Fibroblast of pulmonary artery (primary cell): ENCODE measurements at regions not wholly inside any gene's neighbourhood (a gene's known extent, or its start where the extent isn't known, plus 50 kb on each side); places are given as distances from the start of the nearest gene placed in this dataset.
A peak's percentile ranks its signal among the peaks of the same experiment; 100 is the strongest.

ENCODE experiments used
- DNase-seq: peaks from one replicate; pipeline ENCODE4 v3.0.0-alpha.2; 2010; ENCODE audit warnings: low read depth
- H3K4me3 ChIP-seq: replicated peaks from 2 replicates; pipeline ENCODE4 v1.5.1; 2011; ENCODE audit warnings: low read depth, mild to moderate bottlenecking, control low read depth, low read length, moderate library complexity
- CTCF ChIP-seq: IDR thresholded peaks from 2 replicates; pipeline ENCODE4 v1.5.1; 2011; ENCODE audit warnings: mild to moderate bottlenecking, control low read depth, low read length, inconsistent platforms; ENCODE audit errors: missing control alignments

- DNase-seq: no peak
- no peak for TF ChIP-seq CTCF
- no peak overlapping the region for H3K4me3 ChIP-seq
Measured at GRCh38 chr15:36495456-36495991, 83.9 kb upstream of the CDIN1 start.

- peak; percentile 31 for DNase-seq
- TF ChIP-seq CTCF: no peak
- peak overlapping the region; percentile 26 for H3K4me3 ChIP-seq
Measured at GRCh38 chr15:36497901-36498300, 81.5 kb upstream of the CDIN1 start.

- TF ChIP-seq CTCF: no peak
- peak overlapping the region; percentile 26 for H3K4me3 ChIP-seq
- DNase-seq: peak; percentile 28
Measured at GRCh38 chr15:36498401-36498800, 81.0 kb upstream of the CDIN1 start.

- no peak for TF ChIP-seq CTCF
- DNase-seq: no peak
- no peak overlapping the region for H3K4me3 ChIP-seq
Measured at GRCh38 chr15:36498916-36499315, 80.5 kb upstream of the CDIN1 start.

- H3K4me3 ChIP-seq: no peak overlapping the region
- peak; percentile 31 for DNase-seq
- TF ChIP-seq CTCF: no peak
Measured at GRCh38 chr15:36499412-36500389, 79.7 kb upstream of the CDIN1 start.

- no peak overlapping the region for H3K4me3 ChIP-seq
- DNase-seq: peak; percentile 88
- peak; percentile 91 for TF ChIP-seq CTCF
Measured at GRCh38 chr15:36501063-36501678, 78.3 kb upstream of the CDIN1 start.
